B cell (primary cell): ENCODE measurements at regions not wholly inside any gene's neighbourhood (a gene's known extent, or its start where the extent isn't known, plus 50 kb on each side); places are given as distances from the start of the nearest gene placed in this dataset.

Experiments used
- ATAC-seq: fragments of 200-7000 bp; cut with Tn5 transposase; one replicate; pipeline ENCODE4 v1.10.0; 2021; ENCODE audit warnings: low read depth, mild to moderate bottlenecking, moderate number of reproducible peaks, moderate library complexity
- CTCF ChIA-PET: fragments of 350-600 bp; sonication (Branson Sonifier 250); formaldehyde crosslinking; loops from one replicate; lab custom pipeline; 2021; ENCODE audit warnings: antibody characterized with exemption, inconsistent platforms; lab: Charles Lee
- POLR2A ChIA-PET: fragments of 350-600 bp; sonication (Branson Sonifier 250); formaldehyde crosslinking; loops from one replicate; lab custom pipeline; 2021; ENCODE audit warnings: antibody characterized with exemption; lab: Charles Lee
- DNase-seq: peaks from one replicate; pipeline ENCODE4 v3.0.0; 2013
- H2AFZ ChIP-seq: 2 replicates; pipeline ENCODE4 v1.6.1; 2012; ENCODE audit warnings: mild to moderate bottlenecking, low read depth, low read length; ENCODE audit not compliant: insufficient read depth, poor library complexity, severe bottlenecking
- H3K27ac ChIP-seq, 2 donors: 1 replicate in 1 of 2; 2 replicates in 1 of 2; pipeline ENCODE4 v1.5.1; 2012 to 2013; ENCODE audit warnings: low read length in 2 of 2, mild to moderate bottlenecking in 2 of 2, moderate library complexity in 1 of 2
- H3K27me3 ChIP-seq, 4 experiments: fragments of 200-600 bp in 1 of 4; sonication (generic) in 1 of 4; replicated peaks in 1 of 4; 1 replicate in 2 of 4; 2 replicates in 2 of 4; pipeline versions ENCODE4 v1.6.1 to v1.7.0; 2013 to 2016; ENCODE audit warnings: low read length in 3 of 4, mild to moderate bottlenecking in 2 of 4, mixed read lengths in 1 of 4, moderate library complexity in 1 of 4; ENCODE audit not compliant: insufficient read depth in 4 of 4, control insufficient read depth in 3 of 4; ENCODE audit errors: control extremely low read depth in 1 of 4
- H3K36me3 ChIP-seq, 2 experiments: replicated peaks in 1 of 2; 1 replicate in 1 of 2; 2 replicates in 1 of 2; pipeline versions ENCODE4 v1.6.1 to v1.7.1; 2013; ENCODE audit warnings: low read length in 1 of 2; ENCODE audit not compliant: insufficient read depth in 2 of 2, control insufficient read depth in 1 of 2; ENCODE audit errors: control extremely low read depth in 1 of 2, extremely low read depth in 1 of 2
- H3K4me1 ChIP-seq, 2 donors: fragments of 200-600 bp in 1 of 2; sonication (generic) in 1 of 2; 1 replicate in 1 of 2; 2 replicates in 1 of 2; pipeline versions ENCODE4 v1.5.1 to v1.6.1; 2013 to 2017; ENCODE audit warnings: low read length in 2 of 2; ENCODE audit not compliant: control insufficient read depth in 2 of 2, insufficient read depth in 2 of 2
- H3K4me2 ChIP-seq: replicated peaks from 2 replicates; pipeline ENCODE3; 2012; ENCODE audit warnings: mild to moderate bottlenecking, low read depth, low read length; ENCODE audit not compliant: poor library complexity, severe bottlenecking
- H3K4me3 ChIP-seq, 5 experiments: fragments of 200-600 bp in 1 of 5; sonication (generic) in 1 of 5; 1 replicate in 3 of 5; 2 replicates in 2 of 5; pipeline versions ENCODE4 v1.5.1 to v1.7.0; 2011 to 2016; ENCODE audit warnings: low read length in 4 of 5, mild to moderate bottlenecking in 4 of 5, low read depth in 2 of 5, control low read depth in 1 of 5, moderate library complexity in 1 of 5; ENCODE audit not compliant: insufficient read depth in 1 of 5; ENCODE audit errors: control extremely low read depth in 1 of 5, extremely low read depth in 1 of 5
- H3K79me2 ChIP-seq: fragments of 200-600 bp; sonication (generic); one replicate; pipeline ENCODE4 v1.6.0; 2016; ENCODE audit warnings: low read length; ENCODE audit not compliant: control insufficient read depth, insufficient read depth
- H3K9ac ChIP-seq: fragments of 200-600 bp; sonication (generic); 2 replicates; pipeline ENCODE4 v1.6.1; 2017; ENCODE audit warnings: mild to moderate bottlenecking, low read length, moderate library complexity
- H3K9me3 ChIP-seq, 3 donors: one replicate each; pipeline versions ENCODE4 v1.6.1 to v1.7.1; 2013; ENCODE audit warnings: low read length in 2 of 3; ENCODE audit not compliant: control insufficient read depth in 2 of 3, insufficient read depth in 1 of 3; ENCODE audit errors: control extremely low read depth in 1 of 3
- H4K20me1 ChIP-seq: 2 replicates; pipeline ENCODE4 v1.6.0; 2012; ENCODE audit warnings: mild to moderate bottlenecking, low read length; ENCODE audit not compliant: insufficient read depth, control insufficient read depth, poor library complexity, severe bottlenecking
- H3K27ac Mint-ChIP-seq: one replicate; pipeline ENCODE4 v1.8.0; 2021; ENCODE audit warnings: mixed read lengths
- H3K27me3 Mint-ChIP-seq: one replicate; pipeline ENCODE4 v1.8.0; 2021; ENCODE audit warnings: mixed read lengths
- H3K4me1 Mint-ChIP-seq: one replicate; pipeline ENCODE4 v1.8.0; 2021; ENCODE audit warnings: mixed read lengths
- H3K4me3 Mint-ChIP-seq: one replicate; pipeline ENCODE4 v1.8.0; 2021; ENCODE audit warnings: mixed read lengths
- H3K9me3 Mint-ChIP-seq: one replicate; pipeline ENCODE4 v1.8.0; 2022; ENCODE audit warnings: mixed read lengths; ENCODE audit not compliant: insufficient read depth
- CTCF ChIP-seq: fragments of 200-600 bp; IDR thresholded peaks from one replicate; pipeline ENCODE4 v1.8.0; 2022; ENCODE audit warnings: antibody characterized with exemption, mild to moderate bottlenecking
- EZH2 ChIP-seq: IDR thresholded peaks from 2 replicates; pipeline ENCODE4 v1.6.1; 2012; ENCODE audit warnings: borderline replicate concordance, low read depth, mild to moderate bottlenecking, moderate library complexity, low read length; ENCODE audit not compliant: insufficient read depth, poor library complexity, severe bottlenecking
- WGBS: methylation state at CpG from one replicate; pipeline ENCODE4 v1.1.5; 2013; ENCODE audit warnings: missing lambda C conversion rate; ENCODE audit not compliant: insufficient coverage; 5-methylcytosine and 5-hydroxymethylcytosine counted together
- intact Hi-C: fragments of 100-400 bp; cut with micrococcal nuclease; formaldehyde crosslinking; loops from one replicate; pipeline ENCODE4 v1.10.0; 2022

GRCh38 chr6:134744301-134744700, 205.6 kb downstream of the ALDH8A1 start:
- Histone ChIP-seq H3K27me3 (no peaks in the 10 kb centered on the region), H3K36me3 (no peaks in the 10 kb centered on the region), H4K20me1 (no peaks in the 10 kb centered on the region), H3K9me3 (no peaks in the 10 kb centered on the region), H3K4me1 (no peaks in the 10 kb centered on the region), H3K4me3 (no peak overlapping the region), H3K4me2 (no peak overlapping the region), H2AFZ (no peak overlapping the region), H3K27ac (no peak overlapping the region), H3K79me2 (no peaks in the 10 kb centered on the region), H3K9ac (no peak overlapping the region)
- intact Hi-C loops = no loop called here
- Mint-ChIP-seq H3K27ac (no peak overlapping the region), H3K4me1 (no peaks in the 10 kb centered on the region), H3K27me3 (peaks cover 23% of the 10 kb centered on the region), H3K4me3 (no peak overlapping the region), H3K9me3 (no peaks in the 10 kb centered on the region)
- DNase-seq (no peak), ATAC-seq (no peak)
- TF ChIP-seq CTCF (no peak), EZH2 (no peak)
- CTCF ChIA-PET = no interaction called here
- POLR2A ChIA-PET = no interaction called here

- 93% methylated on average over 5 of the region's 7 CpGs for WGBS
- Histone ChIP-seq H3K36me3 (no peaks in the 10 kb centered on the region), H3K79me2 (no peaks in the 10 kb centered on the region), H2AFZ (no peak overlapping the region), H3K9ac (no peak overlapping the region), H4K20me1 (no peaks in the 10 kb centered on the region), H3K4me1 (no peaks in the 10 kb centered on the region), H3K4me2 (no peak overlapping the region), H3K27ac (no peak overlapping the region), H3K9me3 (no peaks in the 10 kb centered on the region), H3K27me3 (no peaks in the 10 kb centered on the region), H3K4me3 (no peak overlapping the region)
- no peak for ATAC-seq
- ChIA-PET CTCF (no interaction called here), POLR2A (no interaction called here)
- no peak overlapping the region for H3K4me3 Mint-ChIP-seq
- DNase-seq = no peak
- H3K27me3 Mint-ChIP-seq = peaks cover 18% of the 10 kb centered on the region
- no peaks in the 10 kb centered on the region for H3K4me1 Mint-ChIP-seq
- no peak for TF ChIP-seq CTCF
- no peak for TF ChIP-seq EZH2
- intact Hi-C loops = no loop called here
- no peak overlapping the region for H3K27ac Mint-ChIP-seq
- H3K9me3 Mint-ChIP-seq = no peaks in the 10 kb centered on the region
Observed at GRCh38 chr6:134741200-134741536, 208.7 kb downstream of the ALDH8A1 start.
